ENCODE measurements at regions not wholly inside any gene's neighbourhood (a gene's known extent, or its start where the extent isn't known, plus 50 kb on each side); places are given as distances from the start of the nearest gene placed in this dataset.
"Not testable (repeated sequence)": the region's sequence is repeated elsewhere in the genome, so short reads cannot be mapped to it uniquely, and the experiment has no call there.

DNA sequence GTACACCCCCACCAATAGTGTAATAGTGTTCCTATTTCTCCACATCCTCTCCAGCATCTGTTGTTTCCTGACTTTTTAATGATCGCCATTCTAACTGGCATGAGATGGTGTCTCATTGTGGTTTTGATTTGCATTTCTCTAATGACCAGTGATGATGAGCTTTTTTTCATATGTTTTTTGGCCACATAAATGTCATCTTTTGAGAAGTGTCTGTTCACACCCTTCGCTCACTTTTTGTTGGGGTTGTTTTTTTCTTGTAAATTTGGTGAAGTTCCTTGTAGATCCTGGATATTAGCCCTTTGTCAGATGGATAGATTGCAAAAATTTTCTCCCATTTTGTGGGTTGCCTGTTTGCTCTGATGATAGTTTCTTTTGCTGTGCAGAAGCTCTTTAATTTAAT is 567.7 kb downstream of the MATN1 start:
- not testable (repeated sequence) for ATAC-seq

DNA sequence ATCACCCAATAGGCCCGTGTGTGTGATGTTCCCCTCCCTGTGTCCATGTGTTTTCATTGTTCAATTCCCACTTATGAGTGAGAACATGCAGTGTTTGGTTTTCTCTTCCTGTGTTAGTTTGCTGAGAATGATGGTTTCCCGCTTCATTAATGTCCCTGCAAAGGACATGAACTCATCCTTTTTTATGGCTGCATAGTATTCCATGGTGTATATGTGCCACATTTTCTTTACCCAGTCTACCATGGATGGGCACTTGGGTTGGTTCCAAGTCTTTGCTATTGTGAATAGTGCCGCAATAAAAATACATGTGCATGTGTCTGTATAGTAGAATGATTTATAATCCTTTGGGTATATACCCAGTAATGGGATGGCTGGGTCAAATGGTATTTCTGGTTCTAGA is 568.1 kb downstream of the MATN1 start:
- not testable (repeated sequence) for ATAC-seq

- ATAC-seq, result no peak
- TF ChIP-seq ISL1 (CRISPR knock-in tag; IDR thresholded peaks at IDR 0.05) (no peak), SNAI2 (CRISPR knock-in tag; IDR thresholded peaks at IDR 0.05) (no peak), ZNF70 (CRISPR knock-in tag; IDR thresholded peaks at IDR 0.05) (no peak), PPARA (CRISPR knock-in tag; IDR thresholded peaks at IDR 0.05; ENCODE audit: borderline replicate concordance) (no peak), PATZ1 (CRISPR knock-in tag; IDR thresholded peaks at IDR 0.05; ENCODE audit: borderline replicate concordance) (no peak)
- TF ChIP-seq, protein P1, sequence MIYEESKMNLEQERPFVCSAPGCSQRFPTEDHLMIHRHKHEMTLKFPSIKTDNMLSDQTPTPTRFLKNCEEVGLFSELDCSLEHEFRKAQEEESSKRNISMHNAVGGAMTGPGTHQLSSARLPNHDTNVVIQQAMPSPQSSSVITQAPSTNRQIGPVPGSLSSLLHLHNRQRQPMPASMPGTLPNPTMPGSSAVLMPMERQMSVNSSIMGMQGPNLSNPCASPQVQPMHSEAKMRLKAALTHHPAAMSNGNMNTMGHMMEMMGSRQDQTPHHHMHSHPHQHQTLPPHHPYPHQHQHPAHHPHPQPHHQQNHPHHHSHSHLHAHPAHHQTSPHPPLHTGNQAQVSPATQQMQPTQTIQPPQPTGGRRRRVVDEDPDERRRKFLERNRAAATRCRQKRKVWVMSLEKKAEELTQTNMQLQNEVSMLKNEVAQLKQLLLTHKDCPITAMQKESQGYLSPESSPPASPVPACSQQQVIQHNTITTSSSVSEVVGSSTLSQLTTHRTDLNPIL (CRISPR knock-in tag; IDR thresholded peaks at IDR 0.05; ENCODE audit: low read depth), result no peak
- TF ChIP-seq, protein P2, sequence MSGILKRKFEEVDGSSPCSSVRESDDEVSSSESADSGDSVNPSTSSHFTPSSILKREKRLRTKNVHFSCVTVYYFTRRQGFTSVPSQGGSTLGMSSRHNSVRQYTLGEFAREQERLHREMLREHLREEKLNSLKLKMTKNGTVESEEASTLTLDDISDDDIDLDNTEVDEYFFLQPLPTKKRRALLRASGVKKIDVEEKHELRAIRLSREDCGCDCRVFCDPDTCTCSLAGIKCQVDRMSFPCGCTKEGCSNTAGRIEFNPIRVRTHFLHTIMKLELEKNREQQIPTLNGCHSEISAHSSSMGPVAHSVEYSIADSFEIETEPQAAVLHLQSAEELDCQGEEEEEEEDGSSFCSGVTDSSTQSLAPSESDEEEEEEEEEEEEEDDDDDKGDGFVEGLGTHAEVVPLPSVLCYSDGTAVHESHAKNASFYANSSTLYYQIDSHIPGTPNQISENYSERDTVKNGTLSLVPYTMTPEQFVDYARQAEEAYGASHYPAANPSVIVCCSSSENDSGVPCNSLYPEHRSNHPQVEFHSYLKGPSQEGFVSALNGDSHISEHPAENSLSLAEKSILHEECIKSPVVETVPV (CRISPR knock-in tag; IDR thresholded peaks at IDR 0.05), result no peak
Observed at GRCh38 chr1:30153743-30154449, 569.5 kb downstream of the MATN1 start.

- no peak for ATAC-seq
- TF ChIP-seq RARB (CRISPR knock-in tag; IDR thresholded peaks at IDR 0.05) (no peak), ZNF565 (CRISPR knock-in tag; conservative IDR thresholded peaks at IDR 0.05; ENCODE audit: low read depth) (no peak), TSHZ2 (CRISPR knock-in tag; IDR thresholded peaks at IDR 0.05) (no peak), ESRRG (CRISPR knock-in tag; IDR thresholded peaks at IDR 0.05) (no peak), PATZ1 (CRISPR knock-in tag; IDR thresholded peaks at IDR 0.05; ENCODE audit: borderline replicate concordance) (no peak), CSDC2 (CRISPR knock-in tag; IDR thresholded peaks at IDR 0.05) (no peak), TCF4 (CRISPR knock-in tag; IDR thresholded peaks at IDR 0.05; ENCODE audit: borderline replicate concordance) (no peak), ARNTL (CRISPR knock-in tag; IDR thresholded peaks at IDR 0.05; ENCODE audit: borderline replicate concordance, low read depth) (no peak)
- TF ChIP-seq, protein P3, sequence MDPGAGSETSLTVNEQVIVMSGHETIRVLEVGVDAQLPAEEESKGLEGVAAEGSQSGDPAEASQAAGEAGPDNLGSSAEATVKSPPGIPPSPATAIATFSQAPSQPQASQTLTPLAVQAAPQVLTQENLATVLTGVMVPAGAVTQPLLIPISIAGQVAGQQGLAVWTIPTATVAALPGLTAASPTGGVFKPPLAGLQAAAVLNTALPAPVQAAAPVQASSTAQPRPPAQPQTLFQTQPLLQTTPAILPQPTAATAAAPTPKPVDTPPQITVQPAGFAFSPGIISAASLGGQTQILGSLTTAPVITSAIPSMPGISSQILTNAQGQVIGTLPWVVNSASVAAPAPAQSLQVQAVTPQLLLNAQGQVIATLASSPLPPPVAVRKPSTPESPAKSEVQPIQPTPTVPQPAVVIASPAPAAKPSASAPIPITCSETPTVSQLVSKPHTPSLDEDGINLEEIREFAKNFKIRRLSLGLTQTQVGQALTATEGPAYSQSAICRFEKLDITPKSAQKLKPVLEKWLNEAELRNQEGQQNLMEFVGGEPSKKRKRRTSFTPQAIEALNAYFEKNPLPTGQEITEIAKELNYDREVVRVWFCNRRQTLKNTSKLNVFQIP (CRISPR knock-in tag; IDR thresholded peaks at IDR 0.05; ENCODE audit: borderline replicate concordance, low read depth), result no peak
Observed at GRCh38 chr1:30151826-30152225, 571.6 kb downstream of the MATN1 start.
